SK-N-MC (cell line): ENCODE measurements at regions not wholly inside any gene's neighbourhood (a gene's known extent, or its start where the extent isn't known, plus 50 kb on each side); places are given as distances from the start of the nearest gene placed in this dataset.

ENCODE experiments used
- DNase-seq: peaks from one replicate; pipeline ENCODE4 v3.0.0-alpha.2; 2011; ENCODE audit warnings: low read depth, low spot score
- H3K27ac ChIP-seq: fragments of 200-600 bp; sonication (generic); 2 replicates; pipeline ENCODE4 v1.5.1; 2016; ENCODE audit warnings: mixed run types
- H3K36me3 ChIP-seq: fragments of 200-600 bp; sonication (generic); 2 replicates; pipeline ENCODE4 v1.6.1; 2017; ENCODE audit warnings: antibody characterized with exemption, low read length, mixed read lengths; ENCODE audit not compliant: insufficient read depth
- H3K4me3 ChIP-seq: fragments of 200-600 bp; sonication (generic); 2 replicates; pipeline ENCODE4 v1.5.1; 2016
- H3K9ac ChIP-seq: fragments of 200-600 bp; sonication (generic); 2 replicates; pipeline ENCODE4 v1.8.0; 2017; ENCODE audit warnings: mixed run types, mixed read lengths; ENCODE audit not compliant: insufficient read length
- H3K9me3 ChIP-seq: fragments of 200-600 bp; sonication (generic); 2 replicates; pipeline ENCODE4 v1.6.1; 2017; ENCODE audit warnings: low read depth, mild to moderate bottlenecking, antibody characterized with exemption, low read length, moderate library complexity, mixed read lengths
- EZH2 ChIP-seq: fragments of 200-600 bp; sonication (generic); IDR thresholded peaks from one replicate; pipeline ENCODE4 v1.6.1; 2017; ENCODE audit warnings: antibody characterized with exemption
- FOXP2 ChIP-seq: optimal IDR thresholded peaks from 2 replicates; pipeline ENCODE3; 2011; ENCODE audit warnings: mild to moderate bottlenecking, moderate library complexity; ENCODE audit not compliant: insufficient read depth; ENCODE audit errors: extremely low read length, control extremely low read depth
- POLR2AphosphoS5 ChIP-seq: IDR thresholded peaks from 2 replicates; pipeline ENCODE4 v1.6.1; 2012; ENCODE audit warnings: mild to moderate bottlenecking, low read depth, low read length, borderline replicate concordance

GRCh38 chr2:12162269-12163247 lies 416.1 kb downstream of the LPIN1 start:
- no peaks in the 10 kb centered on the region for H3K36me3 ChIP-seq
- TF ChIP-seq EZH2: no peak
- TF ChIP-seq POLR2AphosphoS5: no peak
- no peak for TF ChIP-seq FOXP2
- H3K9ac ChIP-seq: no peak overlapping the region
- H3K27ac ChIP-seq: no peak overlapping the region
- H3K9me3 ChIP-seq: no peaks in the 10 kb centered on the region
- no peak overlapping the region for H3K4me3 ChIP-seq
- no peak for DNase-seq

- no peaks in the 10 kb centered on the region for H3K9me3 ChIP-seq
- H3K9ac ChIP-seq: no peak overlapping the region
- H3K4me3 ChIP-seq: no peak overlapping the region
- no peaks in the 10 kb centered on the region for H3K36me3 ChIP-seq
- no peak for DNase-seq
- H3K27ac ChIP-seq: no peak overlapping the region
- no peak for TF ChIP-seq POLR2AphosphoS5
- no peak for TF ChIP-seq FOXP2
- no peak for TF ChIP-seq EZH2
Observed at GRCh38 chr2:12163866-12164265, 417.4 kb downstream of the LPIN1 start.

- Histone ChIP-seq H3K27ac (no peak overlapping the region), H3K9ac (no peak overlapping the region), H3K9me3 (no peaks in the 10 kb centered on the region), H3K36me3 (no peaks in the 10 kb centered on the region), H3K4me3 (no peak overlapping the region)
- no peak for TF ChIP-seq FOXP2
- DNase-seq: no peak
Observed at GRCh38 chr2:12164689-12165088, 418.3 kb downstream of the LPIN1 start.

- Histone ChIP-seq H3K9ac (no peak overlapping the region), H3K36me3 (no peaks in the 10 kb centered on the region), H3K4me3 (no peak overlapping the region), H3K27ac (no peak overlapping the region), H3K9me3 (no peaks in the 10 kb centered on the region)
- TF ChIP-seq EZH2: no peak
- DNase-seq: no peak
Observed at GRCh38 chr2:12167525-12168317, 421.3 kb downstream of the LPIN1 start.

- Histone ChIP-seq H3K9me3 (no peaks in the 10 kb centered on the region), H3K27ac (no peak overlapping the region), H3K9ac (no peak overlapping the region), H3K36me3 (no peaks in the 10 kb centered on the region), H3K4me3 (no peak overlapping the region)
- TF ChIP-seq POLR2AphosphoS5: no peak
- TF ChIP-seq EZH2: no peak
- no peak for TF ChIP-seq FOXP2
- DNase-seq: no peak
Observed at GRCh38 chr2:12168354-12168753, 421.9 kb downstream of the LPIN1 start.

- no peak for DNase-seq
- Histone ChIP-seq H3K9me3 (no peaks in the 10 kb centered on the region), H3K9ac (no peak overlapping the region), H3K27ac (no peak overlapping the region), H3K4me3 (no peak overlapping the region), H3K36me3 (no peaks in the 10 kb centered on the region)
- no peak for TF ChIP-seq FOXP2
- TF ChIP-seq POLR2AphosphoS5: no peak
- TF ChIP-seq EZH2: no peak
Observed at GRCh38 chr2:12168791-12169388, 422.5 kb downstream of the LPIN1 start.

GRCh38 chr2:12169721-12170120 lies 423.3 kb downstream of the LPIN1 start:
- Histone ChIP-seq H3K9ac (no peak overlapping the region), H3K36me3 (no peaks in the 10 kb centered on the region), H3K27ac (no peak overlapping the region), H3K4me3 (no peak overlapping the region), H3K9me3 (no peaks in the 10 kb centered on the region)
- no peak for DNase-seq
- no peak for TF ChIP-seq POLR2AphosphoS5
- no peak for TF ChIP-seq EZH2

GRCh38 chr2:12170121-12170520 lies 423.7 kb downstream of the LPIN1 start:
- TF ChIP-seq FOXP2 (no peak), EZH2 (no peak), POLR2AphosphoS5 (no peak)
- Histone ChIP-seq H3K27ac (no peak overlapping the region), H3K4me3 (no peak overlapping the region), H3K9me3 (no peaks in the 10 kb centered on the region), H3K36me3 (no peaks in the 10 kb centered on the region), H3K9ac (no peak overlapping the region)
- DNase-seq: no peak
